Fibroblast of upper back skin (primary cell): ENCODE measurements at regions not wholly inside any gene's neighbourhood (a gene's known extent, or its start where the extent isn't known, plus 50 kb on each side); places are given as distances from the start of the nearest gene placed in this dataset.

ENCODE experiments used
- DNase-seq: peaks from one replicate; pipeline ENCODE4 v3.0.0-alpha.2; 2013

GRCh38 chr10:105714728-105715127, 1073.6 kb downstream of the SORCS3 start:
- no peak for DNase-seq

GRCh38 chr10:105707603-105708002, 1066.5 kb downstream of the SORCS3 start:
- DNase-seq = no peak

- no peak for DNase-seq
Observed at GRCh38 chr10:105706281-105707026, 1065.4 kb downstream of the SORCS3 start.

- DNase-seq = no peak
Observed at GRCh38 chr10:105702211-105702610, 1061.1 kb downstream of the SORCS3 start.

GRCh38 chr10:105700218-105700617, 1059.1 kb downstream of the SORCS3 start:
- no peak for DNase-seq

- no peak for DNase-seq
Observed at GRCh38 chr10:105699504-105699903, 1058.4 kb downstream of the SORCS3 start.

- DNase-seq = no peak
Observed at GRCh38 chr10:105698592-105698991, 1057.5 kb downstream of the SORCS3 start.

GRCh38 chr10:105697290-105697780, 1056.2 kb downstream of the SORCS3 start:
- DNase-seq = no peak

GRCh38 chr10:105691811-105692210, 1050.7 kb downstream of the SORCS3 start:
- peak; percentile 2 for DNase-seq

GRCh38 chr10:105682911-105683310, 1041.8 kb downstream of the SORCS3 start:
- no peak for DNase-seq

GRCh38 chr10:105681051-105681450, 1040.0 kb downstream of the SORCS3 start:
- no peak for DNase-seq

GRCh38 chr10:105679781-105680180, 1038.7 kb downstream of the SORCS3 start:
- no peak for DNase-seq

- DNase-seq = no peak
Observed at GRCh38 chr10:105675333-105675732, 1034.2 kb downstream of the SORCS3 start.

- no peak for DNase-seq
Observed at GRCh38 chr10:105674448-105674847, 1033.4 kb downstream of the SORCS3 start.

- no peak for DNase-seq
Observed at GRCh38 chr10:105658696-105659095, 1017.6 kb downstream of the SORCS3 start.

- DNase-seq = no peak
Observed at GRCh38 chr10:105656856-105657255, 1015.8 kb downstream of the SORCS3 start.

- DNase-seq = no peak
Observed at GRCh38 chr10:105650306-105650705, 1009.2 kb downstream of the SORCS3 start.

- no peak for DNase-seq
Observed at GRCh38 chr10:105647354-105647753, 1006.3 kb downstream of the SORCS3 start.

GRCh38 chr10:105644978-105645377, 1003.9 kb downstream of the SORCS3 start:
- no peak for DNase-seq

GRCh38 chr10:105644559-105644958, 1003.5 kb downstream of the SORCS3 start:
- DNase-seq = no peak

- DNase-seq = no peak
Observed at GRCh38 chr10:105644091-105644490, 1003.0 kb downstream of the SORCS3 start.

GRCh38 chr10:105643660-105644059, 1002.6 kb downstream of the SORCS3 start:
- no peak for DNase-seq

GRCh38 chr10:105634281-105634680, 993.2 kb downstream of the SORCS3 start:
- no peak for DNase-seq

GRCh38 chr10:105615715-105616365, 974.8 kb downstream of the SORCS3 start:
- DNase-seq = no peak
